Limb (tissue), 2 donors: ENCODE measurements at regions not wholly inside any gene's neighbourhood (a gene's known extent, or its start where the extent isn't known, plus 50 kb on each side); places are given as distances from the start of the nearest gene placed in this dataset.

ENCODE experiments used
- DNase-seq, 2 donors: peaks; one replicate each; pipeline ENCODE4 v3.0.0-alpha.2; 2016; ENCODE audit errors: extremely low spot score in 2 of 2

GRCh38 chr4:122305853-122306252, 73.0 kb upstream of the ADAD1 start:
- no peak for DNase-seq

DNA sequence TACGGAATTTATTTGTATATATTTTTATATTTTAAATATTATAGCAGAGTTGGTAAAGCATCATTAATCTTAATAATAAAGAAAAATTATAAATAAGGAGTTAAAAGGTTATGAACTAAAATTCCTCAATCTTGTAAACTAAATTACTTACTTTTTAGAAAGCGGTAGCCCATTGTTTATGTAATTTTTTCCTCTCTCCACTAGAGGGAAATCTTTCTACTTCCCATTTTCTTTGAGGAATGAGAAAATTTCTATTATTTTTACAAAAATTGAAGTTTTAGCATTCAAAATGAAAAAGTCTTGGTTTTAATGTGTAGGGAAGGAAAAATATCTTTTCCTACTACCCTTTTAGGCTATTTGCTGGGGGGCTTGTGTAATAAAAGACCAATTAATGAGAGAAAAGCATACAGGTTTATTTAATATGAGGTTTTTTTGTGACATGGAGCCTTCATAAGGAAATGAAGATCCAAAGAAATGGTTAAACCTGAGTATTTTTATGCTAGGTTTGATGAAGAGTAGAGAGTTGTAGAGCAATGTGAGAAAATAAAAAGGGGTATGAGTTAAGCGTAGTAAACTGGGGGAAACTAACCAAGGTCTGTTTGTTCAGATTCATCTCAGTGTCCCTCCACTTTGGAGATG, 68.7 kb upstream of the ADAD1 start:
- peak in 1 of 2 donors; percentile 15 for DNase-seq

- no peak for DNase-seq
Measured at GRCh38 chr4:122313006-122313646, 65.7 kb upstream of the ADAD1 start.

DNA sequence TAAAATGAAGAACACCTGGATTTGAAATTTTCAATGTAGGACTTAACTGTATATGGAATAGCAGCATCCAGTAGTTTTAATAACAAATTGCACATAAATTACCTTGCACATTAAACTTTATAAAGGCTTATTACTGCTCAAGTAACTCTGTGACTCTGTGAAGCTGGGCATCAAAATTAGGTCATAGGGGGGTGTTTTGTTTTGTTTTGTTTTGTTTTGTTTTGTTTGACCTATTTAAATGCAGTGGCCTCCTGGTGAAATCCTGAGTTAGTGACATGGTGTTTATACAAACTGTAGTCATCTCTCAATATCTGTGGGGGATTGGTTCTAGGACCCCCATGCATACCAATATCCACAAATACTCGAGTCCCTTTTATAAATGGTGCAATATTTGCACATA, 51.9 kb upstream of the ADAD1 start:
- DNase-seq, result no peak

DNA sequence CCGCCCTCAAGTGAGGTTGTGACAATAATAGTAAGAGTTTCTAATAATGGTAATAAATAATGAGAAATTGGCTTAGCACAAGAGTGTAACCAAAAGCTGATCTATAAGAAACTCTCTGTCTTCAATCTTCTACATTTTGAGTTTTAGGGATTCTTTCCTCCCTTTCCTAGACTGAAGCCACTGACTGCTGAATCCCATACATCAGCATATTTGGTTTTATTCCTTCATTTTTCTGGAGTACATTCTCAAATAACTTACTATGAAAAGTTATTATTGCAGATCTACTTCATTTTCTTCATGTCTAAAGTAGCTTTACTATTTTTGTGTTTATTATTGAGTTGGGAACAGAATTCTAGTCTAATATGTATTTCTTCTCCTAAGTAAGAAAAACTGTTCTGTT, 49.9 kb upstream of the ADAD1 start:
- DNase-seq, result no peak
